Suprapubic skin (tissue), 4 donors: ENCODE measurements at regions not wholly inside any gene's neighbourhood (a gene's known extent, or its start where the extent isn't known, plus 50 kb on each side); places are given as distances from the start of the nearest gene placed in this dataset.

Experiments used
- DNase-seq, 2 donors: peaks; one replicate each; pipeline ENCODE4 v3.0.0-alpha.2; 2019; ENCODE audit warnings: low spot score in 2 of 2
- H3K27ac ChIP-seq: fragments of 200-600 bp; sonication (generic); one replicate; pipeline ENCODE4 v1.5.1; 2019
- H3K27me3 ChIP-seq: fragments of 200-600 bp; sonication (generic); one replicate; pipeline ENCODE4 v1.5.1; 2019
- H3K36me3 ChIP-seq: fragments of 200-600 bp; sonication (generic); one replicate; pipeline ENCODE4 v1.5.1; 2019
- H3K4me1 ChIP-seq: fragments of 200-600 bp; sonication (generic); one replicate; pipeline ENCODE4 v1.5.1; 2019
- H3K4me3 ChIP-seq: fragments of 200-600 bp; sonication (generic); one replicate; pipeline ENCODE4 v1.5.1; 2019; ENCODE audit warnings: mild to moderate bottlenecking
- H3K9me3 ChIP-seq: fragments of 200-600 bp; sonication (generic); one replicate; pipeline ENCODE4 v1.5.1; 2019
- CTCF ChIP-seq, 2 donors: fragments of 200-600 bp in 1 of 2; fragments of 450-650 bp in 1 of 2; sonication (generic) in 1 of 2; IDR thresholded peaks; one replicate each; pipeline ENCODE4 v1.5.1; 2016 to 2019; ENCODE audit warnings: antibody characterized with exemption in 2 of 2, mild to moderate bottlenecking in 1 of 2, moderate library complexity in 1 of 2
- EP300 ChIP-seq: sonication (generic); formaldehyde crosslinking; IDR thresholded peaks from one replicate; pipeline ENCODE4 v1.6.1; 2017; ENCODE audit warnings: antibody characterized with exemption
- POLR2A ChIP-seq, 2 donors: fragments of 450-650 bp; IDR thresholded peaks; one replicate each; pipeline ENCODE4 v1.6.1; 2017; ENCODE audit warnings: antibody characterized with exemption in 2 of 2, mild to moderate bottlenecking in 2 of 2, moderate library complexity in 2 of 2
- POLR2AphosphoS5 ChIP-seq, 3 donors: sonication (generic); formaldehyde crosslinking; IDR thresholded peaks; one replicate each; pipeline ENCODE4 v1.6.1; 2017; ENCODE audit warnings: antibody characterized with exemption in 3 of 3
- WGBS: methylation state at CpG from one replicate; pipeline ENCODE4 v1.1.5; 2018; 5-methylcytosine and 5-hydroxymethylcytosine counted together

GRCh38 chr21:26351661-26352060, 181.1 kb upstream of the APP start:
- 0% methylated on average over 1 of the region's 1 CpG for WGBS
- Histone ChIP-seq H3K4me1 (no peaks in the 10 kb centered on the region), H3K27ac (no peak overlapping the region), H3K4me3 (no peak overlapping the region), H3K27me3 (no peaks in the 10 kb centered on the region), H3K36me3 (no peaks in the 10 kb centered on the region), H3K9me3 (no peaks in the 10 kb centered on the region)
- TF ChIP-seq CTCF (IDR thresholded peaks at IDR 0.05) (no peak), POLR2A (IDR thresholded peaks at IDR 0.05) (no peak), EP300 (no peak), POLR2AphosphoS5 (IDR thresholded peaks at IDR 0.05) (no peak)
- DNase-seq: no peak

- no peak for TF ChIP-seq POLR2AphosphoS5 (IDR thresholded peaks at IDR 0.05)
- Histone ChIP-seq H3K9me3 (no peaks in the 10 kb centered on the region), H3K36me3 (no peaks in the 10 kb centered on the region), H3K27me3 (no peaks in the 10 kb centered on the region), H3K4me3 (no peak overlapping the region), H3K27ac (no peak overlapping the region), H3K4me1 (no peaks in the 10 kb centered on the region)
- WGBS: 57% methylated on average over 4 of the region's 4 CpGs
- no peak for DNase-seq
These were observed 162.3 kb upstream of the APP start for GRCh38 chr21:26332867-26333266.

- Histone ChIP-seq H3K9me3 (no peaks in the 10 kb centered on the region), H3K27ac (no peak overlapping the region), H3K27me3 (no peaks in the 10 kb centered on the region), H3K4me1 (no peaks in the 10 kb centered on the region), H3K36me3 (no peaks in the 10 kb centered on the region), H3K4me3 (no peak overlapping the region)
- no peak for DNase-seq
- WGBS: 68% methylated on average over 1 of the region's 1 CpG
- TF ChIP-seq CTCF (IDR thresholded peaks at IDR 0.05) (no peak), POLR2A (IDR thresholded peaks at IDR 0.05) (no peak), POLR2AphosphoS5 (IDR thresholded peaks at IDR 0.05) (no peak), EP300 (no peak)
These were observed 160.8 kb upstream of the APP start for GRCh38 chr21:26331205-26331980.

GRCh38 chr21:26320596-26320995, 150.0 kb upstream of the APP start:
- Histone ChIP-seq H3K27me3 (no peaks in the 10 kb centered on the region), H3K36me3 (no peaks in the 10 kb centered on the region), H3K27ac (no peak overlapping the region), H3K4me3 (no peak overlapping the region), H3K9me3 (no peaks in the 10 kb centered on the region), H3K4me1 (no peaks in the 10 kb centered on the region)
- 56% methylated on average over 3 of the region's 3 CpGs for WGBS
- DNase-seq: no peak
- no peak for TF ChIP-seq POLR2A (IDR thresholded peaks at IDR 0.05)
- TF ChIP-seq EP300: no peak
- no peak for TF ChIP-seq CTCF (IDR thresholded peaks at IDR 0.05)
- no peak for TF ChIP-seq POLR2AphosphoS5 (IDR thresholded peaks at IDR 0.05)

- no peaks in the 10 kb centered on the region for H3K9me3 ChIP-seq
- H3K36me3 ChIP-seq: no peaks in the 10 kb centered on the region
- no peak for DNase-seq
- no peak overlapping the region for H3K4me3 ChIP-seq
- no peaks in the 10 kb centered on the region for H3K27me3 ChIP-seq
- 98% methylated on average over 2 of the region's 2 CpGs for WGBS
- no peak overlapping the region for H3K27ac ChIP-seq
- TF ChIP-seq EP300: no peak
- no peaks in the 10 kb centered on the region for H3K4me1 ChIP-seq
These were observed 137.1 kb upstream of the APP start for GRCh38 chr21:26307640-26308039.

GRCh38 chr21:26297851-26298250, 127.3 kb upstream of the APP start:
- no peaks in the 10 kb centered on the region for H3K27me3 ChIP-seq
- TF ChIP-seq POLR2A (IDR thresholded peaks at IDR 0.05): no peak
- H3K4me3 ChIP-seq: no peak overlapping the region
- H3K4me1 ChIP-seq: no peaks in the 10 kb centered on the region
- H3K36me3 ChIP-seq: no peaks in the 10 kb centered on the region
- H3K9me3 ChIP-seq: no peaks in the 10 kb centered on the region
- no peak for DNase-seq
- no peak overlapping the region for H3K27ac ChIP-seq
